ENCODE measurements at regions not wholly inside any gene's neighbourhood (a gene's known extent, or its start where the extent isn't known, plus 50 kb on each side); places are given as distances from the start of the nearest gene placed in this dataset.

- Mint-ChIP-seq H3K27me3 (ENCODE audit: insufficient read depth) (no peaks in the 10 kb centered on the region), H3K4me3 (no peak overlapping the region), H3K9me3 (no peaks in the 10 kb centered on the region), H3K27ac (no peak overlapping the region), H3K36me3 (ENCODE audit: low read depth) (no peaks in the 10 kb centered on the region), H3K4me1 (ENCODE audit: low read depth) (no peaks in the 10 kb centered on the region)
- intact Hi-C loops (cut with micrococcal nuclease): no loop called here
- no peak for DNase-seq (ENCODE audit: low spot score)
Measured at GRCh38 chr12:87302126-87302745, 727.0 kb downstream of the C12orf50 start.

GRCh38 chr12:87290505-87290904 lies 738.7 kb downstream of the C12orf50 start:
- no peaks in the 10 kb centered on the region for H3K27me3 Mint-ChIP-seq (ENCODE audit: insufficient read depth)

GRCh38 chr12:87283886-87284285 lies 745.3 kb downstream of the C12orf50 start:
- Mint-ChIP-seq H3K4me3 (no peak overlapping the region), H3K27ac (no peak overlapping the region), H3K9me3 (no peaks in the 10 kb centered on the region), H3K36me3 (ENCODE audit: low read depth) (no peaks in the 10 kb centered on the region), H3K4me1 (ENCODE audit: low read depth) (no peaks in the 10 kb centered on the region), H3K27me3 (ENCODE audit: insufficient read depth) (no peaks in the 10 kb centered on the region)
- no peak for DNase-seq (ENCODE audit: low spot score)
- intact Hi-C loops (cut with micrococcal nuclease): no loop called here

More at GRCh38 chr12:87290505-87290904, 738.7 kb downstream of the C12orf50 start:
- Mint-ChIP-seq H3K4me1 (ENCODE audit: low read depth) (no peaks in the 10 kb centered on the region), H3K36me3 (ENCODE audit: low read depth) (no peaks in the 10 kb centered on the region), H3K9me3 (no peaks in the 10 kb centered on the region), H3K27ac (no peak overlapping the region), H3K4me3 (no peak overlapping the region)
- no peak for DNase-seq (ENCODE audit: low spot score)
- intact Hi-C loops (cut with micrococcal nuclease): no loop called here

- Mint-ChIP-seq H3K9me3 (no peaks in the 10 kb centered on the region), H3K4me3 (no peak overlapping the region), H3K4me1 (ENCODE audit: low read depth) (no peaks in the 10 kb centered on the region), H3K36me3 (ENCODE audit: low read depth) (no peaks in the 10 kb centered on the region), H3K27me3 (ENCODE audit: insufficient read depth) (no peaks in the 10 kb centered on the region), H3K27ac (no peak overlapping the region)
- no peak for DNase-seq (ENCODE audit: low spot score)
- intact Hi-C loops (cut with micrococcal nuclease): no loop called here
Measured at GRCh38 chr12:87283111-87283510, 746.1 kb downstream of the C12orf50 start.

GRCh38 chr12:87280893-87281292 lies 748.3 kb downstream of the C12orf50 start:
- DNase-seq (ENCODE audit: low spot score): no peak
- Mint-ChIP-seq H3K36me3 (ENCODE audit: low read depth) (no peaks in the 10 kb centered on the region), H3K9me3 (no peaks in the 10 kb centered on the region), H3K4me3 (no peak overlapping the region), H3K4me1 (ENCODE audit: low read depth) (no peaks in the 10 kb centered on the region), H3K27me3 (ENCODE audit: insufficient read depth) (no peaks in the 10 kb centered on the region), H3K27ac (no peak overlapping the region)
- intact Hi-C loops (cut with micrococcal nuclease): no loop called here

GRCh38 chr12:87280356-87280755 lies 748.8 kb downstream of the C12orf50 start:
- Mint-ChIP-seq H3K4me3 (no peak overlapping the region), H3K27ac (no peak overlapping the region), H3K27me3 (ENCODE audit: insufficient read depth) (no peaks in the 10 kb centered on the region), H3K4me1 (ENCODE audit: low read depth) (no peaks in the 10 kb centered on the region), H3K36me3 (ENCODE audit: low read depth) (no peaks in the 10 kb centered on the region), H3K9me3 (no peaks in the 10 kb centered on the region)
- intact Hi-C loops (cut with micrococcal nuclease): no loop called here
- no peak for DNase-seq (ENCODE audit: low spot score)

GRCh38 chr12:87274594-87275245 lies 754.5 kb downstream of the C12orf50 start:
- Mint-ChIP-seq H3K36me3 (ENCODE audit: low read depth) (no peaks in the 10 kb centered on the region), H3K27me3 (ENCODE audit: insufficient read depth) (no peaks in the 10 kb centered on the region), H3K4me1 (ENCODE audit: low read depth) (no peaks in the 10 kb centered on the region), H3K27ac (no peak overlapping the region), H3K4me3 (no peak overlapping the region), H3K9me3 (no peaks in the 10 kb centered on the region)
- no peak for DNase-seq (ENCODE audit: low spot score)
- intact Hi-C loops (cut with micrococcal nuclease): no loop called here

- Mint-ChIP-seq H3K4me3 (no peak overlapping the region), H3K9me3 (no peaks in the 10 kb centered on the region), H3K36me3 (ENCODE audit: low read depth) (no peaks in the 10 kb centered on the region), H3K27ac (no peak overlapping the region), H3K4me1 (ENCODE audit: low read depth) (no peaks in the 10 kb centered on the region), H3K27me3 (ENCODE audit: insufficient read depth) (no peaks in the 10 kb centered on the region)
- no peak for DNase-seq (ENCODE audit: low spot score)
- intact Hi-C loops (cut with micrococcal nuclease): no loop called here
Measured at GRCh38 chr12:87272851-87273250, 756.4 kb downstream of the C12orf50 start.

GRCh38 chr12:87270919-87271318 lies 758.3 kb downstream of the C12orf50 start:
- Mint-ChIP-seq H3K9me3 (no peaks in the 10 kb centered on the region), H3K27ac (no peak overlapping the region), H3K4me1 (ENCODE audit: low read depth) (no peaks in the 10 kb centered on the region), H3K27me3 (ENCODE audit: insufficient read depth) (no peaks in the 10 kb centered on the region), H3K36me3 (ENCODE audit: low read depth) (no peaks in the 10 kb centered on the region), H3K4me3 (no peak overlapping the region)
- intact Hi-C loops (cut with micrococcal nuclease): no loop called here
- no peak for DNase-seq (ENCODE audit: low spot score)

GRCh38 chr12:87266305-87266704 lies 762.9 kb downstream of the C12orf50 start:
- H3K27me3 Mint-ChIP-seq (ENCODE audit: insufficient read depth): no peaks in the 10 kb centered on the region
- no peak overlapping the region for H3K27ac Mint-ChIP-seq
- DNase-seq (ENCODE audit: low spot score): no peak
- no peaks in the 10 kb centered on the region for H3K9me3 Mint-ChIP-seq
- intact Hi-C loops (cut with micrococcal nuclease): no loop called here
- no peaks in the 10 kb centered on the region for H3K4me1 Mint-ChIP-seq (ENCODE audit: low read depth)
- H3K36me3 Mint-ChIP-seq (ENCODE audit: low read depth): no peaks in the 10 kb centered on the region
- no peak overlapping the region for H3K4me3 Mint-ChIP-seq

- Mint-ChIP-seq H3K4me3 (no peak overlapping the region), H3K4me1 (ENCODE audit: low read depth) (no peaks in the 10 kb centered on the region), H3K36me3 (ENCODE audit: low read depth) (no peaks in the 10 kb centered on the region), H3K27ac (no peak overlapping the region), H3K27me3 (ENCODE audit: insufficient read depth) (no peaks in the 10 kb centered on the region), H3K9me3 (no peaks in the 10 kb centered on the region)
- intact Hi-C loops (cut with micrococcal nuclease): no loop called here
- DNase-seq (ENCODE audit: low spot score): no peak
Measured at GRCh38 chr12:87259391-87259790, 769.8 kb downstream of the C12orf50 start.

GRCh38 chr12:87254381-87255030 lies 774.7 kb downstream of the C12orf50 start:
- Mint-ChIP-seq H3K9me3 (peaks cover 13% of the 10 kb centered on the region), H3K36me3 (ENCODE audit: low read depth) (no peaks in the 10 kb centered on the region), H3K27ac (no peak overlapping the region), H3K4me1 (ENCODE audit: low read depth) (no peaks in the 10 kb centered on the region), H3K4me3 (no peak overlapping the region), H3K27me3 (ENCODE audit: insufficient read depth) (no peaks in the 10 kb centered on the region)
- intact Hi-C loops (cut with micrococcal nuclease): no loop called here
- DNase-seq (ENCODE audit: low spot score): no peak

- Mint-ChIP-seq H3K4me1 (ENCODE audit: low read depth) (no peaks in the 10 kb centered on the region), H3K27me3 (ENCODE audit: insufficient read depth) (no peaks in the 10 kb centered on the region), H3K36me3 (ENCODE audit: low read depth) (no peaks in the 10 kb centered on the region), H3K9me3 (peaks cover 13% of the 10 kb centered on the region), H3K4me3 (no peak overlapping the region), H3K27ac (no peak overlapping the region)
- DNase-seq (ENCODE audit: low spot score): no peak
- intact Hi-C loops (cut with micrococcal nuclease): no loop called here
Measured at GRCh38 chr12:87253157-87253556, 776.0 kb downstream of the C12orf50 start.

All from activated T-helper 1 cell treated with anti-CD3 and anti-CD28 coated beads, Interleukin-12 subunit alpha, Interleukin-12 subunit beta, Interleukin-2, Interleukin-4 antibody, amounts not matched to agents 30 ng/mL and 10 ng/mL and 1 ng/mL, durations not matched to agents 14 hours and 24 hours and 36 hours (primary cell).